GM11168 (cell line): ENCODE measurements at regions not wholly inside any gene's neighbourhood (a gene's known extent, or its start where the extent isn't known, plus 50 kb on each side); places are given as distances from the start of the nearest gene placed in this dataset.

Experiments
- in situ Hi-C: fragments of 300-500 bp; cut with MboI; formaldehyde crosslinking; loops from one replicate; pipeline ENCODE4 v1.12.0; 2022; ENCODE audit warnings: low sequenced_read_pairs; ENCODE audit not compliant: unreplicated experiment

GRCh38 chr6:155510879-155511278, 55.2 kb upstream of the NOX3 start:
- in situ Hi-C loops = no loop called here

GRCh38 chr6:155509743-155510475, 54.3 kb upstream of the NOX3 start:
- in situ Hi-C loops = no loop called here

- in situ Hi-C loops = no loop called here
Observed at GRCh38 chr6:155505608-155505989, 50.0 kb upstream of the NOX3 start.
